ENCODE measurements at regions not wholly inside any gene's neighbourhood (a gene's known extent, or its start where the extent isn't known, plus 50 kb on each side); places are given as distances from the start of the nearest gene placed in this dataset.

DNA sequence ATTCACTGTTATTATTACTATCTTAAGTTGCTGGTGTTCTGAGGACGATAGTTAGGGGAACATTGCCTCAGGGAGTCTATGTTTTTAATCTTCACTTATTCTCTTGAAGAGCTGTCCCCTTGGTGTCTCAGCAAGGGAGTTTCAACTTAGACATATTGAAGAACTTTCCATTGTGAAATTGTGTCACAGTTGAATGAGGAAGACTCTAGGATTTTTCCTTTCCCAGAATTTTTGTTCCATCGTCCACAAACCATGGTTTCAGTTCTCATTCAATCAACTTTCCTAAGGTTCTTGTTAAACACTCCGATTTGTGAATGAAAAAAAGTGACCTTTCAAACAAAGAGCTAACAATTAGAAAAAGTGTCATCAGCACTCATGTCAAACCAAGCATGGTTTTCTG lies 128.3 kb downstream of the GATA3 start:
- peak overlapping the region; percentile 85 for H3K27ac Mint-ChIP-seq
- DNase-seq, result no peak

DNA sequence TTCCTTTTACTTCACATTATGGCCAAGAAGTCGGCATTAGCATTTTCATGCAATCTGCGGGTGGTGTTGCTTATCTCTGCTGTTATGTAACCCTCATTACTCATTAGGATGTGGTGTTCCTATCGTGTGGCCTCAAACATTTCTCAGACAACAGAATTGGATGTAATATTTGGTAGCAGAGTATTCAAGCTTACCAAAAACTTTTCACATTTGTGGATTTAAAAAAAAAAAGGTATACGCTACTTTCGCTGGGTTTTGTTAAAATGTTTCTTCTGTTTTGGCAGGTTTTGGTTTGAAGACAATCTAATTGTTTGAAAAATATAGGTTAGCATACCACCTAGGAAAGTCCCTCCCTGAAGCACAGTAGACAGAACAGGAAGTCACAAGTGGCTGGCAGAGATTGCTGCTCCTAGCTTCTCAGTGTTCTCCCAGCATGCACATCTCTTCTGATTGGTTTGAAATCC lies 128.8 kb downstream of the GATA3 start:
- no peaks in the 10 kb centered on the region for H3K27me3 Mint-ChIP-seq
- peak overlapping the region; percentile 85 for H3K27ac Mint-ChIP-seq
- peaks cover 23% of the 10 kb centered on the region for H3K4me1 Mint-ChIP-seq
- H3K9me3 Mint-ChIP-seq, result no peaks in the 10 kb centered on the region
- peak; percentile 35 for DNase-seq
- no peak overlapping the region for H3K4me3 Mint-ChIP-seq
- H3K36me3 Mint-ChIP-seq, result no peaks in the 10 kb centered on the region
- CTCF ChIA-PET, result no interaction called here

More for the DNA sequence above, 128.3 kb downstream of the GATA3 start:
- Mint-ChIP-seq H3K4me1 (peaks cover 19% of the 10 kb centered on the region), H3K27me3 (peaks cover under 1% of the 10 kb centered on the region), H3K9me3 (no peaks in the 10 kb centered on the region), H3K4me3 (no peak overlapping the region), H3K36me3 (no peaks in the 10 kb centered on the region)
- CTCF ChIA-PET, result no interaction called here

DNA sequence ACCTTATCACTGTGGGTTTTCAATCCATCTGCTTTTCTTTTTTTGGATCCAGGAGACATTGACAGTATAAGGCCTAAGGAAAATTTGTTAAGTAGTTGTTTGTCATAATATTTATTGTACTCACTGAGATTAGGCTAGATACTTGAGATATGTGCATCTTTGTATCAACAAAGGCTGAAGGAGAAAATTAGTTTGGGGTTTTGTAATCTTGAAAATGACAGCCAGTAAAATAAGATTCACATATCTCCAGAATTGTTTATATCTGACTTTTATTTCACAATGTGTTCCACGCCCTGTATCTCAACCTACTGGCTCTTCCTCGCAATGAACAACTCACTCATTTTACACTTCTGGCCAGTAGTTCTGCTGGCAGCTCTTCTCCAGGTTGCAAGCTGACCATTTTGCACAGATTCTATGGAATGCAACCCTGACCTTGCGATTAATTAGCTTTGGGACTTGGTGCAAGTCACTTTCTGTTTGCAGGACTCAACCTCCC lies 132.7 kb downstream of the GATA3 start:
- Mint-ChIP-seq H3K27me3 (peaks cover 16% of the 10 kb centered on the region), H3K27ac (no peak overlapping the region), H3K4me3 (no peak overlapping the region), H3K9me3 (no peaks in the 10 kb centered on the region), H3K4me1 (peaks cover 36% of the 10 kb centered on the region), H3K36me3 (peaks cover 9% of the 10 kb centered on the region)
- CTCF ChIA-PET, result interaction anchor here (1.4 kb wide), 1 partner anchor 10 kb away, joined by 5 read pairs; no protein-coding TSS in a partner anchor
- no peak for DNase-seq

DNA sequence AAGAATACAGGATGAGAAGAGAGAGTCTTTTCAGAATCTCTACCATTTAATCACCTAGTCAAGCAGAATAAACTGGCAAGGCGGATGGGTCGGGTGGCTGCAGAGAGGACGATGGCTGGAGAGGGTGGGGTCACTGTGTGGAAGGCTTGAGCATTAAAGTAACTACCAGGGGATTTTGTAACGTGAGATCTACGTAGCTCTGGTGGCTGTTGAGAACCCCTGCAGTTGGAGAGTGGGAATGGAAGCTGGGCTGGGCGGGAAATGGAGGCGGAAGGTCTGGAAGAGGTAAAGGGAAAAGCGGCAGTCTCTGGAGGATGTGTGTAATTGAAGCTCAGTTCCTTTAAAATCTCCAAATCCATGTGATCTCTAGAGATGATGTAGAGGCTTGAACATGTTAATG lies 135.0 kb downstream of the GATA3 start:
- Mint-ChIP-seq H3K4me3 (no peak overlapping the region), H3K4me1 (peaks cover 19% of the 10 kb centered on the region), H3K27me3 (peaks cover 16% of the 10 kb centered on the region), H3K9me3 (no peaks in the 10 kb centered on the region), H3K36me3 (peaks cover 9% of the 10 kb centered on the region), H3K27ac (no peak overlapping the region)
- DNase-seq, result no peak
- CTCF ChIA-PET, result no interaction called here

DNA sequence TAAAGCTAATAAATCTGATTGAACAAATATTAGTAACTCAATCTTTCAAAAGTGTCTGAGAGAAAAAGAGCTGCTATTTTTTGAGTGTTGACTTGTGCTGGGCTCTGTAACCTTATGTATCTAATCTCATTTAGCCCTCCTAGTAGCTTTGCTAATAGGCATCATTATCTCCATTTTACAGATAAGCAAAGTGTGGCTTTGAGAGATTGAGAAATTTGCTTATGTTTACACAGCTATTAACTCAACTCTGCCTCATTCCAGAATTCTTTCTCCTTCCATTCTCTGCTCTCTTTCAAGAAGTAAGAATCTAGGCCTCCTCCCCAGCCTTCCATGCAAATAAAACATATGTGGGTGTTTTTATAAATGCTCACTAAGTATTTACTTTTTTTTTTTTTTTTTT lies 137.8 kb downstream of the GATA3 start:
- Mint-ChIP-seq H3K9me3 (no peaks in the 10 kb centered on the region), H3K4me3 (no peak overlapping the region), H3K36me3 (peaks cover 9% of the 10 kb centered on the region), H3K4me1 (peaks cover 17% of the 10 kb centered on the region), H3K27me3 (peaks cover 27% of the 10 kb centered on the region), H3K27ac (no peak overlapping the region)
- DNase-seq, result no peak
- CTCF ChIA-PET, result no interaction called here

DNA sequence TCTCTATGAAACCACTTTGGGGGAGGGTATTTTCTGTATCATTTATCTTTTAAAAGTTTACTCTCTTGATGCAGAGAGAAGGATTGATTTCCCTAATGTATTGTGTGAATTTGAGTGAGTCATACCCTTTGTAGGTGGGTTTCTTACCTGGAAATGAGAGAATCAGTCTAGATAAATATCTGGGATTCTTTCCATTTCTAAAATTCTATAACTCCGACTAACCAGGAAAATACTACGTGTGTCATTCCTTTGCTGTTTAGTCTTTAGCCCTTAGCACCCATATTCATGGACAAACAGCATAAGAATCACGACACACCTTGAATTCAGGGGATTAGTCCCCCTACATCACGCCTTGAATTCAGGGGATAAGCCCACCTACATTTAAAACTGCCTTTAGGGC lies 139.1 kb downstream of the GATA3 start:
- CTCF ChIA-PET, result no interaction called here
- Mint-ChIP-seq H3K4me3 (no peak overlapping the region), H3K27ac (no peak overlapping the region), H3K36me3 (peaks cover 9% of the 10 kb centered on the region), H3K27me3 (peaks cover 31% of the 10 kb centered on the region), H3K9me3 (no peaks in the 10 kb centered on the region), H3K4me1 (peaks cover 11% of the 10 kb centered on the region)
- DNase-seq, result no peak

DNA sequence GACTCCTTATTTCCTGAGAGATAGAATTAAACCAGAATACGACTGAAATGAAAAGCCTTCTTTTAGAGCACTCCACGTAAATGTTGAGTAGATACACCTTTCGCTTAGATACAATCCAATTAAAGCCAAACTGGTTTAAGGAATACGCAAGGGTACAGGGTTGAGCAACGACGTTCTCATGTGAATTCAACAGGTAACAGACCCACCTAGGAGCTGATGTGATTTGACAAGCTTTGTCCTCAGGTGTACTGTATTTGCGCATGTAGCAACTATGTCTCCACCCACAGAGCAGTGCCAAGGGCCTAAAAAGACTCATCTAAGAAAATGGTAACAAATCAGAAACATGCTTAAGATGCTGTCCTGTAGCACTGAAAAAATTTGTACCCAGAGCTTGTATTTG lies 139.6 kb downstream of the GATA3 start:
- no peak overlapping the region for H3K27ac Mint-ChIP-seq
- no peak overlapping the region for H3K4me3 Mint-ChIP-seq
- peaks cover 7% of the 10 kb centered on the region for H3K36me3 Mint-ChIP-seq
- peaks cover 29% of the 10 kb centered on the region for H3K27me3 Mint-ChIP-seq
- no peak for DNase-seq
- H3K4me1 Mint-ChIP-seq, result peaks cover 7% of the 10 kb centered on the region
- CTCF ChIA-PET, result no interaction called here
- H3K9me3 Mint-ChIP-seq, result no peaks in the 10 kb centered on the region

DNA sequence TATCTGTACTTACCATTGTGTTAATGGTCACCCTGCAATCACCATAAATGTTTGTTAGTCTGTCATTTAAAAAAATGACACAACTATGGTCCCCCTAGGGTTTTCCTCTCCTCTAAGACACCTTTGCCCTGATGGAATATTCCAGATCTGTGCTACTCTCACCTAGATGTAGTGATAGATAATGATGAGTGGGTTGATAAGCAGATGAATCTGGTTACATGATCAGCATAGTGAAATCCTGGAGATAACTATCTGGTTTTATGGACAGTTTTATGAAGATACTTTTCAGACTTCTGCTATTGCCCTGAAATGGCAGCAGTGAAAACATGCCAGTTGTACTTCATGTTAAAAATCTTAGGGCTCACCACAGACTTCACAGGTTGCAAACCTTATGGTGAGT lies 152.4 kb downstream of the GATA3 start:
- Mint-ChIP-seq H3K36me3 (no peaks in the 10 kb centered on the region), H3K27me3 (peaks cover 8% of the 10 kb centered on the region), H3K27ac (no peak overlapping the region), H3K9me3 (peaks cover 2% of the 10 kb centered on the region), H3K4me3 (no peak overlapping the region), H3K4me1 (no peaks in the 10 kb centered on the region)
- no peak for DNase-seq
- CTCF ChIA-PET, result no interaction called here

DNA sequence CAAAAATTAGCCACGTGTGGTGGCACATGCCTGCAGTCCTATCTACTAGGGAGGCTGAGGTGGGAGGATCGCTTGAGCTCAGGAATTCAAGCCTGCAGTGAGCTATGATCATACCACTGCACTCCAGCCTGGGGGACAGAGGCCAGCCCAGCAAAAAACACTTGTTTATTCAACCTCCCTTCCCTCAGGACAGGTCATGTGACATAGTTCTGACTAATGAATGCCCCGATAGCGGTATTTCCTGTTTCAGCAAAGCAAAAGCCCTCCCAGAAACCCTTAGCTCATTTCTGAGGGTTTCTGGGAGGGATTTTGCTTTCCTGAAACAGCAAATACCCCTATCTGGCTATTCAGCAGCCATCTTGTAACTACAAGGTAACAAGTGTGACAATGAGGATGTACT lies 157.1 kb downstream of the GATA3 start:
- peaks cover 4% of the 10 kb centered on the region for H3K9me3 Mint-ChIP-seq
- CTCF ChIA-PET, result no interaction called here
- peaks cover 5% of the 10 kb centered on the region for H3K36me3 Mint-ChIP-seq
- H3K27me3 Mint-ChIP-seq, result peaks cover 10% of the 10 kb centered on the region
- no peak overlapping the region for H3K27ac Mint-ChIP-seq
- peaks cover 16% of the 10 kb centered on the region for H3K4me1 Mint-ChIP-seq
- DNase-seq, result no peak
- H3K4me3 Mint-ChIP-seq, result no peak overlapping the region

DNA sequence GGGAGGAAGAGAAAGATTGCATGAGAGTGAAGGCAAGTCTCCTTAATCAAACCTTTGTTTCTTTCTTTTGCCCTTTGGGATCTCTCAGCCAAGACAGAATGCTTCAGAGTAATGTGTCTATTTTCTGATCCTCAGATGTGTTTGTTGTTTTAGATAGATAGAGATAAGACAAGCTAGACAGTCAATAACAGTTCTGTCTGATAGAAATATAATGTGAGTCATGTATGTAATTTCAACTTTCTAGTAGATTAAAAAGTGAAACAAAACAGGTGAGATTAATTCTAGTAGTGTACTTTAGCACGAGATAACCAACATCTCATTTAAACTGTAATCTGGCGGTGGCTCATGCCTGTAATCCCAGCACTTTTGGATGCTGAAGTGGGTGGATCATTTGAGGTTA lies 159.2 kb downstream of the GATA3 start:
- peaks cover 6% of the 10 kb centered on the region for H3K27me3 Mint-ChIP-seq
- H3K4me1 Mint-ChIP-seq, result peaks cover 28% of the 10 kb centered on the region
- H3K9me3 Mint-ChIP-seq, result peaks cover 8% of the 10 kb centered on the region
- no peak overlapping the region for H3K27ac Mint-ChIP-seq
- no peak overlapping the region for H3K4me3 Mint-ChIP-seq
- DNase-seq, result no peak
- peaks cover 7% of the 10 kb centered on the region for H3K36me3 Mint-ChIP-seq
- CTCF ChIA-PET, result interaction anchor here (0.7 kb wide), 1 partner anchor 1049 kb away, joined by 3 read pairs; no protein-coding TSS in a partner anchor

DNA sequence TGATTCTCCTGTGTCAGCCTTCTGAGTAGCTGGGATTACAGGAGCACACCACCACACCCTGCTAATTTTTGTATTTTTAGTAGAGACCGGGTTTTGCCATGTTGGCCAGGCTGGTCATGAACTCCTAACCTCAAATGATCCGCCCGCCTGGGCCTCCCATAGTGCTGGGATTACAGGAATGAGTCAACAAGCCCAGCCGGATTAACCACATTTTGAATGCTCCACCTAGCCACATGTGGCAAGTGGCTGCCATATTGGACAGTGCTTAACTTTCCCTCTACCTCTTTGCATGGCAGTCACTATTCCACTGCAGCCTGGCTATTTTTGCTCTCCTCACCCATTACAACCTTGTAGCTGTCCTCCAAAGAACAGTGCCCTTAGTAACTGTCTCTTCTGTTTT lies 160.1 kb downstream of the GATA3 start:
- peaks cover 6% of the 10 kb centered on the region for H3K27me3 Mint-ChIP-seq
- no peak overlapping the region for H3K27ac Mint-ChIP-seq
- CTCF ChIA-PET, result no interaction called here
- H3K4me3 Mint-ChIP-seq, result no peak overlapping the region
- no peak for DNase-seq
- peaks cover 28% of the 10 kb centered on the region for H3K4me1 Mint-ChIP-seq
- H3K36me3 Mint-ChIP-seq, result peaks cover 7% of the 10 kb centered on the region
- H3K9me3 Mint-ChIP-seq, result peaks cover 6% of the 10 kb centered on the region

DNA sequence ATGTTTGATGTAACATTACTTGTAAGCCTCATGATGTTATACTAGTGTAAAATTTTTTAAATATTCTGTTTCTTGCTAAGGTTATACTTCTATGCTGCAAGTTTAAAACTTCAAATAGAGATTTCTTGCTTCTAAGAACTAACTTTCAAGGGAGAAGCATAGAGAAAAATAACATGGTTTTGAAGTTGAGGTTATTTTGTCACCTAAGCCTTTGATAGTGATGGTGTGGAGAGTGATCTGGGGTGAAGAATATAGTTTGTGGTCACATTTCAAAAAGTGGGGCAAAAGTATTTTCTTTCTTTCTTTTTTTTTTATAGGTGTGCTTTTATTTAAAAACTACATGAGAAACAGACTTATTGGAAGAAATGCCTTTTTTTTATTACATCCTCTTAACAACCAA lies 162.4 kb downstream of the GATA3 start:
- H3K27me3 Mint-ChIP-seq, result peaks cover 6% of the 10 kb centered on the region
- CTCF ChIA-PET, result no interaction called here
- peaks cover 7% of the 10 kb centered on the region for H3K36me3 Mint-ChIP-seq
- H3K9me3 Mint-ChIP-seq, result peaks cover 6% of the 10 kb centered on the region
- peaks cover 28% of the 10 kb centered on the region for H3K4me1 Mint-ChIP-seq
- no peak overlapping the region for H3K4me3 Mint-ChIP-seq
- peak overlapping the region; percentile 19 for H3K27ac Mint-ChIP-seq
- no peak for DNase-seq

DNA sequence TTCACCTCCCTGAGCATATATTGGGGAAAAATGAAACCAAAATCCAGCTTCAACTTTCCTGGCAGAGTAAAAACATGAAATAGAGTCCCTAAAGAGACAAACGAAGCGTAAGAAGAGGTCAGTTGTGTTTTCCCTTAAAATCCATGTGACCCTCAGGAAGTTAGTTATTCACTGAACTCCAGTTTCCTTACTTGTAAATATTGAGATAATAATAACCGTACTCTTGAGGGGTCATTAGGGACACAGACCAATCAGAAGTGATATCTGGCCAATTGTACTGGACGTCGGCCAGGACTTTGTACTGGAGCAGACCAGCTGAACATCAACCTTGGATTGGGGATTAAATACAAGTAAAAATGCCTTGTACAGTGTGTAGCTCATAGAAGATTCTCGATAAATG lies 167.0 kb downstream of the GATA3 start:
- CTCF ChIA-PET, result no interaction called here
- Mint-ChIP-seq H3K36me3 (peaks cover 2% of the 10 kb centered on the region), H3K9me3 (peaks cover 5% of the 10 kb centered on the region), H3K27ac (no peak overlapping the region), H3K4me1 (peaks cover 13% of the 10 kb centered on the region), H3K4me3 (no peak overlapping the region), H3K27me3 (peaks cover 11% of the 10 kb centered on the region)
- no peak for DNase-seq

DNA sequence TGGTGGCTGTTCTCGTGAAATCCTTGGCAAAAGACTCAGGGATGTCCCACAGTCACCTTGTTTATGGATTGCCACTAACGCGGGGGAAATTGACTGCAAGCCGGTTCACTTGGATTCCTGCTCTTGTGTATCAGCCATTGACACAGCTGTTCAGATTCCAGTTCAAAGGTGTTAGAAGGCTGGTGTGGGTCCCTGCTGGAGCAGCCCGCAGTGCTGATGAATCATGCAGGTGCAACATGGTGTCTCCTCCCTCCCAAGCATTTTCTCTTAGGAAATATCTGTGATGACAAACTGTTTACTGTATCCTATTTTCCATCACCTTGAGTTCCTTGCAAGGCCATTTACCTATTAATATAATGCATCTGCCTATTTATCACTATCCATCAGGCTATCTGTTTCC lies 170.1 kb downstream of the GATA3 start:
- CTCF ChIA-PET, result interaction anchor here (1.5 kb wide), 1 partner anchor 17 kb away, joined by 3 read pairs; no protein-coding TSS in a partner anchor
- Mint-ChIP-seq H3K27ac (no peak overlapping the region), H3K9me3 (peaks cover 2% of the 10 kb centered on the region), H3K4me3 (no peak overlapping the region), H3K36me3 (peaks cover 2% of the 10 kb centered on the region), H3K27me3 (peaks cover 14% of the 10 kb centered on the region), H3K4me1 (peaks cover 15% of the 10 kb centered on the region)
- no peak for DNase-seq

DNA sequence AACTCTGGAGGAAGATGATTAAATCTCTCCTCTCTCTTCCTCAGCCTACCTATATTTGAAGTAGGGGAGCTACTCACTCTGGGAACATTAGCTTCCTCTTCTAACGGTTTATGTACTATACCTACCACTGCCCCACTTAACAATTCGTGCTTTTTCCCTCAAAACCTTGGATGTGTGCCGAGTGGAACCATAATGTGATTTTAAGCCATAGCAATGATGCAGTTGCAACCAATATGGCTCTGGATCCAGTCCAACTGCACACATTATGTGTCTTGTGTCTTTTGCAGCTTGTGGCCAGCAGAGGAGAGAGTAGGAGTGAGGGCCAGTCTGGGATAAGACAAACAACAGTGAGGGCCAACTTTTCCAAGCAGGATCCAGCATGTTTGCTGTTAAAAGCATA lies 170.7 kb downstream of the GATA3 start:
- CTCF ChIA-PET, result interaction anchor here (1.5 kb wide), 1 partner anchor 17 kb away, joined by 3 read pairs; no protein-coding TSS in a partner anchor
- Mint-ChIP-seq H3K4me3 (no peak overlapping the region), H3K36me3 (peaks cover 2% of the 10 kb centered on the region), H3K4me1 (peaks cover 20% of the 10 kb centered on the region), H3K27me3 (peaks cover 14% of the 10 kb centered on the region), H3K27ac (no peak overlapping the region), H3K9me3 (peaks cover 2% of the 10 kb centered on the region)
- DNase-seq, result no peak

DNA sequence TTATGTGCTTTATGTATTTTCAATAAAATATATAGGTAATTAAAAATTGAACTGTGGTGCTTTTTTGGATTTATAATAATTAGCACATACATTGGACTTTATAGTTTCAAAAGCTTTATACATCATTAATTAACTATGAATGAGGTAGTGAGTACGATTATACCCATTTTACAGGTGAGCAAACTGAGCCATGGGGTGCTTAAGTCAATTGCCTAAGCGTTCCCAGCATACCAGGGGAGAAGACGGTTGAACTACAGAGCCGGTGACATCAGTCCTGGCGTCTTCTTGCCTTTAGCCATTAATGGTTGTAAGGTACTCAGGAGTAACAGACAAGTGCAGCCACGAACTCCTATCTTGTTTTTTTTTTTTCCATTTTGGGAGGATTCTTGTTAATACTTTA lies 172.8 kb downstream of the GATA3 start:
- H3K9me3 Mint-ChIP-seq, result peaks cover 2% of the 10 kb centered on the region
- no peak overlapping the region for H3K27ac Mint-ChIP-seq
- peaks cover 14% of the 10 kb centered on the region for H3K27me3 Mint-ChIP-seq
- DNase-seq, result no peak
- CTCF ChIA-PET, result no interaction called here
- H3K4me3 Mint-ChIP-seq, result no peak overlapping the region
- H3K4me1 Mint-ChIP-seq, result peaks cover 34% of the 10 kb centered on the region
- H3K36me3 Mint-ChIP-seq, result peaks cover 2% of the 10 kb centered on the region

All from activated naive CD4-positive, alpha-beta T cell treated with anti-CD3 and anti-CD28 coated beads, Interleukin-2, amount 10 ng/mL, durations not matched to agents 7 days and 5 days (primary cell).